GM12878 (cell line): ENCODE measurements at regions not wholly inside any gene's neighbourhood (a gene's known extent, or its start where the extent isn't known, plus 50 kb on each side); places are given as distances from the start of the nearest gene placed in this dataset.

Experiments
- ATAC-seq: fragments of 200-7000 bp; cut with Tn5 transposase; 3 replicates; pipeline ENCODE4 v1.9.1; 2020; ENCODE audit warnings: mild to moderate bottlenecking, moderate library complexity
- BruUV-seq: library from RNA; stranded (reverse); fragments of 400-500 nt; replicated peaks from 2 replicates; lab custom pipeline; 2021; lab: Mats Ljungman, UMichigan
- CTCF ChIA-PET: fragments of 300-600 bp; sonication (Branson Sonifier 250); formaldehyde crosslinking; extraction: SDS; loops from one replicate; lab custom pipeline; 2021; ENCODE audit warnings: inconsistent platforms; lab: Yijun Ruan, JAX
- POLR2A ChIA-PET: fragments of 350-600 bp; formaldehyde crosslinking; extraction: SDS; loops from one replicate; lab custom pipeline; 2021; ENCODE audit warnings: inconsistent platforms; lab: Charles Lee
- RAD21 ChIA-PET: fragments of 300-600 bp; sonication (Branson Sonifier 250); formaldehyde crosslinking; loops from one replicate; lab custom pipeline; 2023; ENCODE audit warnings: antibody characterized with exemption; ENCODE audit not compliant: unreplicated experiment; lab: Charles Lee
- SMC1A ChIA-PET: fragments of 300-600 bp; sonication (Branson Sonifier 250); formaldehyde crosslinking; loops from one replicate; lab custom pipeline; 2023; ENCODE audit not compliant: unreplicated experiment, uncharacterized antibody; lab: Charles Lee
- DNase-seq: peaks from one replicate; pipeline ENCODE4 v3.0.0-alpha.2; 2011; ENCODE audit warnings: low read depth, low spot score
- FAIRE-seq: peaks from 3 replicates; lab custom pipeline; 2011; peaks lifted over from hg19 to GRCh38; lab: Jason Lieb, UNC
- H2AFZ ChIP-seq: 2 replicates; pipeline ENCODE4 v1.6.0; 2011; ENCODE audit warnings: low read depth, low read length, control low read depth; ENCODE audit not compliant: control insufficient read depth
- H3K27ac ChIP-seq: 2 replicates; pipeline ENCODE4 v1.5.1; 2011; ENCODE audit warnings: control low read depth; ENCODE audit not compliant: control insufficient read depth, insufficient read depth
- H3K27me3 ChIP-seq, 2 experiments: replicated peaks in 1 of 2; 2 replicates each; pipeline versions ENCODE4 v1.6.0 to v1.6.1; 2011; ENCODE audit warnings: low read length in 1 of 2; ENCODE audit not compliant: control insufficient read depth in 2 of 2, insufficient read depth in 2 of 2
- H3K36me3 ChIP-seq, 2 experiments: 2 replicates each; pipeline ENCODE4 v1.5.1; 2011; ENCODE audit warnings: low read length in 1 of 2; ENCODE audit not compliant: control insufficient read depth in 2 of 2, insufficient read depth in 2 of 2
- H3K4me1 ChIP-seq: 2 replicates; pipeline ENCODE4 v1.6.1; 2011; ENCODE audit warnings: mild to moderate bottlenecking, low read length, moderate library complexity, mixed read lengths; ENCODE audit not compliant: control insufficient read depth, insufficient read depth
- H3K4me2 ChIP-seq: 2 replicates; pipeline ENCODE4 v1.6.0; 2011; ENCODE audit warnings: control low read depth; ENCODE audit not compliant: control insufficient read depth, insufficient read depth
- H3K4me3 ChIP-seq: fragments of 200-600 bp; sonication (generic); 2 replicates; pipeline ENCODE4 v1.5.1; 2016
- H3K79me2 ChIP-seq: 2 replicates; pipeline ENCODE4 v1.6.0; 2011; ENCODE audit warnings: low read length; ENCODE audit not compliant: control insufficient read depth, insufficient read depth
- H3K9ac ChIP-seq: 2 replicates; pipeline ENCODE4 v1.8.0; 2011; ENCODE audit warnings: low read length, control low read depth, mixed read lengths; ENCODE audit not compliant: control insufficient read depth, insufficient read depth
- H3K9me3 ChIP-seq: replicated peaks from 3 replicates; pipeline ENCODE4 v1.5.1; 2011; ENCODE audit warnings: mild to moderate bottlenecking, low read length; ENCODE audit not compliant: control insufficient read depth, insufficient read depth
- H4K20me1 ChIP-seq: 2 replicates; pipeline ENCODE4 v1.6.0; 2011; ENCODE audit not compliant: control insufficient read depth, insufficient read depth
- CREB1 ChIP-seq: IDR thresholded peaks from 2 replicates; pipeline ENCODE4 v1.6.1; 2012; ENCODE audit warnings: low read depth, mild to moderate bottlenecking, inconsistent platforms
- E4F1 ChIP-seq: fragments of 450-650 bp; IDR thresholded peaks from 2 replicates; pipeline ENCODE4 v1.6.1; 2018; ENCODE audit warnings: borderline replicate concordance, mild to moderate bottlenecking; ENCODE audit not compliant: partially characterized antibody
- EGR1 ChIP-seq, 2 experiments: IDR thresholded peaks; 1 replicate in 1 of 2; 2 replicates in 1 of 2; pipeline ENCODE4 v1.6.1; 2011 to 2012; ENCODE audit warnings: low read depth in 2 of 2, low read length in 2 of 2, borderline replicate concordance in 1 of 2, mild to moderate bottlenecking in 1 of 2, moderate library complexity in 1 of 2
- EZH2 ChIP-seq: IDR thresholded peaks from 2 replicates; pipeline ENCODE4 v1.6.1; 2012; ENCODE audit warnings: low read depth, mild to moderate bottlenecking, control low read depth, inconsistent platforms, low read length, borderline replicate concordance; ENCODE audit not compliant: control insufficient read depth
- FOS ChIP-seq: IDR thresholded peaks from 3 replicates; pipeline ENCODE4 v1.6.1; 2011; ENCODE audit warnings: borderline replicate concordance; ENCODE audit not compliant: insufficient read length; ENCODE audit errors: extremely low read depth
- IKZF1 ChIP-seq: fragments of 450-650 bp; conservative IDR thresholded peaks from 2 replicates; pipeline ENCODE4 v1.6.1; 2017; ENCODE audit warnings: antibody characterized with exemption, mild to moderate bottlenecking
- LARP7 ChIP-seq: fragments of 450-650 bp; IDR thresholded peaks from 2 replicates; pipeline ENCODE4 v1.6.1; 2017; ENCODE audit warnings: mild to moderate bottlenecking
- RB1 ChIP-seq: fragments of 450-650 bp; formaldehyde crosslinking; IDR thresholded peaks from 2 replicates; pipeline ENCODE4 v1.6.1; 2017; ENCODE audit warnings: mild to moderate bottlenecking, borderline replicate concordance
- SRF ChIP-seq, 2 experiments: IDR thresholded peaks; 2 replicates each; pipeline ENCODE4 v1.6.1; 2011; ENCODE audit warnings: low read depth in 2 of 2, low read length in 2 of 2, mild to moderate bottlenecking in 1 of 2, moderate library complexity in 1 of 2
- USF2 ChIP-seq: IDR thresholded peaks from 2 replicates; pipeline ENCODE4 v1.6.1; 2011; ENCODE audit warnings: low read depth, low read length, improper control_type of control experiment, borderline replicate concordance
- ZSCAN29 ChIP-seq: fragments of 450-650 bp; IDR thresholded peaks from 2 replicates; pipeline ENCODE4 v1.6.1; 2017; ENCODE audit warnings: mild to moderate bottlenecking, moderate library complexity
- WGBS: methylation state at CpG from one replicate; pipeline ENCODE4 v1.1.6; 2016; ENCODE audit warnings: low lambda C conversion rate; ENCODE audit not compliant: insufficient replicate concordance, insufficient coverage; ENCODE audit errors: missing lambda C conversion rate; 5-methylcytosine and 5-hydroxymethylcytosine counted together
- in situ Hi-C: fragments of 300-500 bp; cut with MboI; formaldehyde crosslinking; loops from 9 replicates; pipeline ENCODE4 v1.14.3; 2018; ENCODE audit warnings: mixed read lengths
- intact Hi-C: fragments of 100-400 bp; cut with micrococcal nuclease; formaldehyde crosslinking; loops from one replicate; pipeline ENCODE4 v1.14.2; 2022; ENCODE audit not compliant: unreplicated experiment
- TF ChIP-seq, protein P1 (sequence below): fragments of 150-350 bp; IDR thresholded peaks from 2 replicates; pipeline ENCODE4 v1.6.1; 2014; ENCODE audit warnings: mild to moderate bottlenecking, low read depth, low read length

DNA sequence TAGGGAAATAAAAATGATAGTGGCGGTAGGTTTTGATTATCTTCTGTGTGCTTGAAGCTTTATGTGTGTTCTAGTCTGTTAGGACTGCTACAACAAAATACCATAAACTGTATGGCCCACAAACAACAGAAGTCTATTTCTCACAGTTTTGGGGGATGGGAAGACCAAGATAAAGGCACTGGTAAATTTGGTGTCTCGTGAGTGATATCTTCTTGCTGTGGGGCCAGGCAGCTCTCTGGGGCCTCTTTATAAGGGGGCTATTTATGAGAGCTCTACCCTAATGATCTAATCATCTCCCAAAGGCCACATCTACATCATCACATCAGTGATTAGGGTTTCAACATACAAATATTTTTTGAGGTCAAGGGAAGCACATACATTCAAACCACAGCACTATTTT is 86.8 kb upstream of the SPHKAP start (continued):
- no peak for TF ChIP-seq E4F1
- no peak for TF ChIP-seq USF2

DNA sequence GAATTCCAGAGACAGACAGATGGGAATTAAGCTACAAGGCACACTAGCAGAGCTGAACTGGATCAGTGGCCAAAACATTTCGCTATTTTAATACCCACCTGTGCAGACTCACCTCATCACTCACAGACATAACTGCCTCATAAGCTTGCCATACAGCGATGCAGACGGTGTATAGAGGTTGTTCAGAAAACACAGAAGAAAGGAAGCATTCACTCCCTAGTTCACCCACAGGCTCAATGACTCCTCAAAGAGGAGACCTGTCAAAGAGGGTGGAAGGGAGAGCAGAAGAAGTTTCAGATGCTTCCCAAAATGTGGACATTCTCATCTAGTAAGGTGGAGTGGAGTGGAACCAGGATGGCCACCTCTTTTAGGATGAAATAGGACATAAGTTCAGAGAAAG is 81.7 kb upstream of the SPHKAP start:
- Histone ChIP-seq H3K36me3 (no peaks in the 10 kb centered on the region), H3K9ac (no peak overlapping the region), H3K9me3 (no peaks in the 10 kb centered on the region), H3K79me2 (no peaks in the 10 kb centered on the region), H3K27me3 (no peaks in the 10 kb centered on the region), H3K4me3 (no peak overlapping the region), H2AFZ (no peak overlapping the region), H4K20me1 (no peaks in the 10 kb centered on the region), H3K4me2 (no peak overlapping the region), H3K4me1 (no peaks in the 10 kb centered on the region), H3K27ac (no peak overlapping the region)
- in situ Hi-C loops (no loop called here), intact Hi-C loops (no loop called here)
- ChIA-PET SMC1A (no interaction called here), POLR2A (no interaction called here), RAD21 (no interaction called here), CTCF (no interaction called here)
- no TSS peak for BruUV-seq
- no peak for DNase-seq
- no peak for ATAC-seq
- 57% methylated on average over 3 of the region's 3 CpGs for WGBS
- no peak for FAIRE-seq
- TF ChIP-seq EZH2, result no peak
- TF ChIP-seq LARP7, result no peak
- TF ChIP-seq FOS, result no peak
- TF ChIP-seq EGR1 (IDR thresholded peaks at IDR 0.05; ENCODE audit: borderline replicate concordance in 1 of 2, low read depth in 2 of 2, low read length in 2 of 2), result no peak
- TF ChIP-seq E4F1, result no peak
- TF ChIP-seq, protein P1, sequence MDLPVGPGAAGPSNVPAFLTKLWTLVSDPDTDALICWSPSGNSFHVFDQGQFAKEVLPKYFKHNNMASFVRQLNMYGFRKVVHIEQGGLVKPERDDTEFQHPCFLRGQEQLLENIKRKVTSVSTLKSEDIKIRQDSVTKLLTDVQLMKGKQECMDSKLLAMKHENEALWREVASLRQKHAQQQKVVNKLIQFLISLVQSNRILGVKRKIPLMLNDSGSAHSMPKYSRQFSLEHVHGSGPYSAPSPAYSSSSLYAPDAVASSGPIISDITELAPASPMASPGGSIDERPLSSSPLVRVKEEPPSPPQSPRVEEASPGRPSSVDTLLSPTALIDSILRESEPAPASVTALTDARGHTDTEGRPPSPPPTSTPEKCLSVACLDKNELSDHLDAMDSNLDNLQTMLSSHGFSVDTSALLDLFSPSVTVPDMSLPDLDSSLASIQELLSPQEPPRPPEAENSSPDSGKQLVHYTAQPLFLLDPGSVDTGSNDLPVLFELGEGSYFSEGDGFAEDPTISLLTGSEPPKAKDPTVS, result no peak
- TF ChIP-seq IKZF1, result no peak
- TF ChIP-seq ZSCAN29, result no peak
- no peak for TF ChIP-seq RB1
- TF ChIP-seq CREB1, result no peak
- TF ChIP-seq SRF (IDR thresholded peaks at IDR 0.05; ENCODE audit: low read depth in 2 of 2, low read length in 2 of 2), result no peak
